ENCODE measurements at regions not wholly inside any gene's neighbourhood (a gene's known extent, or its start where the extent isn't known, plus 50 kb on each side); places are given as distances from the start of the nearest gene placed in this dataset.

GRCh38 chr2:2689306-2689705 is 358.2 kb upstream of the MYT1L start:
- DNase-seq (ENCODE audit: low spot score) (no peak), ATAC-seq (ENCODE audit: low FRiP score) (no peak)
- no peak for TF ChIP-seq CTCF (IDR thresholded peaks at IDR 0.05)

DNA sequence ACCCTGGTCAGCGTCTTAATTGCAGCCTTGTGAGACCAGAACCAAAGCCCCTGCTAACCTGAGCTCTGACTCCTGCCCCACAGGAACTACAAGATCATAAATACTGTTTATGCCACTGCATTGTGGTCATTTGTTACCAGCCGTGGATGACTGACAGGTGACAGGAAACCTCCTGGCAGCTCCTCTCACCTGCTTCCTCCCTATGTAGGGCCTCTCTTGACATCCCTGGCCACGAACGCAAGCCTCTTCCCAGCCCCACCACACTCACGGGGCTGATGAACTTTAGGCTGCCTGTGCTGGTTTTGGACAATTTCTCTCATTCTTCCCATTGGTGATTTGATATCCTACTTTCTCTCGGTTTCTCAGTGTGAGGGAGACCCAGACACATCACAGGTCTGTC is 357.2 kb upstream of the MYT1L start:
- ATAC-seq (ENCODE audit: low FRiP score) (no peak), DNase-seq (ENCODE audit: low spot score) (no peak)
- TF ChIP-seq CTCF (IDR thresholded peaks at IDR 0.05): no peak

GRCh38 chr2:2687745-2688144 is 356.7 kb upstream of the MYT1L start:
- DNase-seq (ENCODE audit: low spot score): no peak
- ATAC-seq (ENCODE audit: low FRiP score): no peak
- TF ChIP-seq CTCF (IDR thresholded peaks at IDR 0.05): no peak

- no peak for TF ChIP-seq CTCF (IDR thresholded peaks at IDR 0.05)
- ATAC-seq (ENCODE audit: low FRiP score): no peak
- no peak for DNase-seq (ENCODE audit: low spot score)
These were observed 355.1 kb upstream of the MYT1L start for GRCh38 chr2:2686222-2686621.

GRCh38 chr2:2683606-2684224 is 352.6 kb upstream of the MYT1L start:
- no peak for DNase-seq (ENCODE audit: low spot score)
- ATAC-seq (ENCODE audit: low FRiP score): no peak

GRCh38 chr2:2682700-2683342 is 351.7 kb upstream of the MYT1L start:
- no peak for TF ChIP-seq CTCF (IDR thresholded peaks at IDR 0.05)
- ATAC-seq (ENCODE audit: low FRiP score) (no peak), DNase-seq (ENCODE audit: low spot score) (no peak)

More at GRCh38 chr2:2683606-2684224, 352.6 kb upstream of the MYT1L start:
- no peak for TF ChIP-seq CTCF (IDR thresholded peaks at IDR 0.05)

DNA sequence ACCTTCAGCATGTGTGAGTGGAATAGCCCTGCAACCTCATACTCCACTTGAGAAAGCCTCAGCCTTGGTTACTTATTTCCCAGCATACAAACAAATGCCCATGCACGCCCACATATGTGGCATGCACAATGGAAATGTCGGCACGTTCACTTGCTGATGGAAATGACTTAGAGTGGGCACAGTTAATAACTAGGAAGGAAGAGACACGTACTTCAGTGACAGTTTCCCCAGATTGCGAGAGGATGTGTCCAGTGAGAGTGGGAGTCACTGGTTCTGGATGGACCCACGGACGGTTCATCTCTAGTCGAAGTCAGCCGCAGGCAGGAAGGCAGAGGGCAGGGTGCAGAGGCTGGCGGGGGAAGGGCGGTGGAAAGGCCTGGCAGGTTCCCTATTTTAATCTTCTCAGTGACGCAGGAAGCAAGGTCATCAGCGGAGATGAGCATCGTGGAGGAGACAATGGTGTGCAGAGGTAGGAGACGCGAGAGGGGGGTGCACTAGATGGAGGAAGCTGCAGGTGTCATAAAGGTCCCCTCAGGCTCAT is 350.7 kb upstream of the MYT1L start:
- DNase-seq (ENCODE audit: low spot score): no peak
- ATAC-seq (ENCODE audit: low FRiP score): no peak
- TF ChIP-seq CTCF (IDR thresholded peaks at IDR 0.05): no peak
